HCT116 (cell line): ENCODE measurements at regions not wholly inside any gene's neighbourhood (a gene's known extent, or its start where the extent isn't known, plus 50 kb on each side); places are given as distances from the start of the nearest gene placed in this dataset.

ENCODE experiments used
- ATAC-seq: fragments of 200-7000 bp; cut with Tn5 transposase; 2 replicates; pipeline ENCODE4 v1.9.1; 2020; ENCODE audit warnings: mild to moderate bottlenecking, moderate library complexity
- BruUV-seq: library from RNA; stranded (reverse); fragments of 400-500 nt; replicated peaks from 2 replicates; lab custom pipeline; 2021; lab: Mats Ljungman, UMichigan
- CTCF ChIA-PET: fragments of 300-600 bp; sonication (Branson Sonifier 250); formaldehyde crosslinking; loops from one replicate; lab custom pipeline; 2021; ENCODE audit warnings: antibody characterized with exemption; lab: Charles Lee
- POLR2A ChIA-PET: fragments of 300-600, 350-600 bp; sonication (Branson Sonifier 250); formaldehyde crosslinking; loops from one replicate; lab custom pipeline; 2021; ENCODE audit warnings: antibody characterized with exemption; lab: Charles Lee
- RAD21 ChIA-PET, 2 experiments: fragments of 300-600 bp; sonication (Branson Sonifier 250); formaldehyde crosslinking; loops; one replicate each; lab custom pipeline; 2023; ENCODE audit warnings: low total read pairs in 2 of 2; ENCODE audit not compliant: uncharacterized antibody in 2 of 2, unreplicated experiment in 2 of 2, low non-redundant PET in 1 of 2; lab: Charles Lee
- DNase-seq: peaks from one replicate; pipeline ENCODE4 v3.0.0-alpha.2; 2010; ENCODE audit warnings: low read depth, low spot score
- H2AFZ ChIP-seq: fragments of 200-600 bp; shearing (Covaris generic), sonication (generic); 2 replicates; pipeline ENCODE4 v1.6.1; 2017; ENCODE audit warnings: low read depth, mixed run types, mixed read lengths, antibody characterized with exemption, low read length; ENCODE audit not compliant: poor library complexity, severe bottlenecking
- H3K27ac ChIP-seq: 2 replicates; pipeline ENCODE4 v1.5.1; 2012; ENCODE audit warnings: low read depth, low read length
- H3K27me3 ChIP-seq: fragments of 200-600 bp; sonication (generic); 2 replicates; pipeline ENCODE4 v1.6.1; 2016; ENCODE audit warnings: mixed run types, low read length, mixed read lengths; ENCODE audit not compliant: insufficient read depth
- H3K36me3 ChIP-seq, 2 experiments: fragments of 200-500 bp in 1 of 2; fragments of 200-600 bp in 1 of 2; sonication (Bioruptor generic) in 1 of 2; sonication (generic) in 1 of 2; 2 replicates each; pipeline versions ENCODE4 v1.5.1 to v1.6.1; 2014 to 2016; ENCODE audit warnings: low read length in 2 of 2, inconsistent platforms in 1 of 2, mixed read lengths in 1 of 2, mixed run types in 1 of 2; ENCODE audit not compliant: insufficient read depth in 2 of 2, control insufficient read depth in 1 of 2
- H3K4me1 ChIP-seq, 2 experiments: fragments of 200-600 bp in 1 of 2; sonication (generic) in 1 of 2; 2 replicates each; pipeline versions ENCODE4 v1.5.1 to v1.6.1; 2012 to 2017; ENCODE audit warnings: low read length in 2 of 2, inconsistent platforms in 1 of 2, mild to moderate bottlenecking in 1 of 2, mixed read lengths in 1 of 2, mixed run types in 1 of 2, moderate library complexity in 1 of 2; ENCODE audit not compliant: insufficient read depth in 2 of 2, control insufficient read depth in 1 of 2
- H3K4me2 ChIP-seq: fragments of 200-600 bp; sonication (generic); 2 replicates; pipeline ENCODE4 v1.6.1; 2017; ENCODE audit warnings: mixed run types, low read length, mixed read lengths
- H3K4me3 ChIP-seq, 2 experiments: fragments of 200-600 bp in 1 of 2; sonication (generic) in 1 of 2; replicated peaks in 1 of 2; 2 replicates each; pipeline ENCODE4 v1.5.1; 2011 to 2016; ENCODE audit warnings: low read length in 2 of 2, control low read depth in 1 of 2, low read depth in 1 of 2, mild to moderate bottlenecking in 1 of 2, mixed read lengths in 1 of 2, mixed run types in 1 of 2
- H3K79me2 ChIP-seq: fragments of 200-600 bp; sonication (generic); 2 replicates; pipeline ENCODE4 v1.6.1; 2017; ENCODE audit warnings: mild to moderate bottlenecking, mixed run types, low read length, moderate library complexity, mixed read lengths; ENCODE audit not compliant: insufficient read depth
- H3K9ac ChIP-seq: fragments of 200-600 bp; sonication (generic); 2 replicates; pipeline ENCODE4 v1.6.1; 2016; ENCODE audit warnings: low read length, mixed read lengths
- H3K9me2 ChIP-seq: fragments of 200-600 bp; sonication (generic), shearing (Covaris generic); 2 replicates; pipeline ENCODE4 v1.6.1; 2017; ENCODE audit warnings: mixed run types, mild to moderate bottlenecking, moderate library complexity; ENCODE audit not compliant: insufficient read depth
- H3K9me3 ChIP-seq, 2 experiments: fragments of 200-500 bp in 1 of 2; fragments of 200-600 bp in 1 of 2; sonication (Bioruptor generic) in 1 of 2; sonication (generic) in 1 of 2; 2 replicates each; pipeline ENCODE4 v1.6.1; 2014 to 2017; ENCODE audit warnings: low read length in 2 of 2, mixed read lengths in 2 of 2, inconsistent platforms in 1 of 2, low read depth in 1 of 2, mild to moderate bottlenecking in 1 of 2, mixed run types in 1 of 2, moderate library complexity in 1 of 2; ENCODE audit not compliant: control insufficient read depth in 1 of 2, insufficient read depth in 1 of 2
- H4K20me1 ChIP-seq: fragments of 200-600 bp; sonication (generic), shearing (Covaris generic); 2 replicates; pipeline ENCODE4 v1.6.1; 2017; ENCODE audit warnings: mixed run types, mild to moderate bottlenecking, moderate library complexity; ENCODE audit not compliant: insufficient read depth
- CEBPB ChIP-seq: IDR thresholded peaks from 2 replicates; pipeline ENCODE4 v1.6.1; 2012; ENCODE audit warnings: low read depth
- EZH2phosphoT487 ChIP-seq: fragments of 200-600 bp; IDR thresholded peaks from 2 replicates; pipeline ENCODE4 v1.6.1; 2018; ENCODE audit warnings: antibody characterized with exemption, borderline replicate concordance
- FOSL1 ChIP-seq: IDR thresholded peaks from 2 replicates; pipeline ENCODE4 v1.6.1; 2012; ENCODE audit warnings: low read depth
- JUND ChIP-seq: IDR thresholded peaks from 2 replicates; pipeline ENCODE4 v1.6.1; 2012
- POLR2A ChIP-seq: IDR thresholded peaks from 2 replicates; pipeline ENCODE4 v1.7.0; 2011; ENCODE audit warnings: borderline replicate concordance; ENCODE audit not compliant: insufficient read depth, insufficient read length; ENCODE audit errors: extremely low read depth
- POLR2AphosphoS5 ChIP-seq: IDR thresholded peaks from 2 replicates; pipeline ENCODE4 v1.6.1; 2011; ENCODE audit warnings: mild to moderate bottlenecking, low read depth, low read length, moderate library complexity
- SP1 ChIP-seq: IDR thresholded peaks from 2 replicates; pipeline ENCODE4 v1.6.1; 2012; ENCODE audit warnings: low read depth
- YY1 ChIP-seq: IDR thresholded peaks from 2 replicates; pipeline ENCODE4 v1.6.1; 2011; ENCODE audit warnings: low read length, low read depth, moderate library complexity, mild to moderate bottlenecking; ENCODE audit not compliant: insufficient replicate concordance; ENCODE audit errors: extremely low read depth
- ZFX ChIP-seq: fragments of 450-650 bp; IDR thresholded peaks from 2 replicates; pipeline ENCODE4 v1.6.1; 2017
- intact Hi-C: fragments of 100-400 bp; cut with micrococcal nuclease; formaldehyde crosslinking; loops from 2 replicates; pipeline ENCODE4 v1.10.0; 2022
- TF ChIP-seq, protein P1 (sequence below), 3 experiments: fragments of 200-600 bp in 1 of 3; sonication (generic) in 1 of 3; IDR thresholded peaks in 2 of 3; conservative IDR thresholded peaks in 1 of 3; 2 replicates each; pipeline ENCODE4 v1.5.1; 2012 to 2017; ENCODE audit warnings: low read depth in 2 of 3, low read length in 2 of 3, antibody characterized with exemption in 1 of 3, borderline replicate concordance in 1 of 3, control low read depth in 1 of 3, mild to moderate bottlenecking in 1 of 3, mixed read lengths in 1 of 3, mixed run types in 1 of 3, moderate library complexity in 1 of 3; ENCODE audit not compliant: insufficient read depth in 1 of 3
- TF ChIP-seq, protein P2 (sequence below): IDR thresholded peaks from 2 replicates; pipeline ENCODE4 v1.6.1; 2011; ENCODE audit warnings: mild to moderate bottlenecking, low read length, moderate library complexity; ENCODE audit not compliant: insufficient replicate concordance; ENCODE audit errors: extremely low read depth
- TF ChIP-seq, protein P3 (sequence below): IDR thresholded peaks from 2 replicates; pipeline ENCODE4 v1.6.1; 2012

DNA sequence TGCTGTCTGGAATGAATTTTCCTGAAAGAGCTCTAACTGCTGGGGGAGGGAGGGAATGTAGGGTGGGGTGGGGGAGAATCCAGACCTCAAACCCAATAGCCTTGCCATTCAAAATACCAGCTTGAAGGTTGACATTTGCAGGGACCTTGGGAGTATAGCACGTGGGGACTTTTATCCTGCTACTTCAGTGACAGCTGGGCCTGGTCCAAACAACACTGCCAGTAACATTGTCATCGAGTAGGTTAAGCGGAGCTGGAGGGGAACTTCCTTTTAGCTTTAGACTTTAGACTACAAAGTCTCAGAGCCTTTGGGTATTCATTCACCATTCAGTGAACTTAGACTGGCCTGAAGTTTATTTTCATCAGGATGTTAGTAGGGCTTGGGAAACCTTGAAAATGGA lies 248.7 kb downstream of the MEIS1 start:
- BruUV-seq: no TSS peak
- H3K79me2 ChIP-seq: no peaks in the 10 kb centered on the region
- no peaks in the 10 kb centered on the region for H3K36me3 ChIP-seq
- no peak for ATAC-seq
- no peak overlapping the region for H2AFZ ChIP-seq
- no peak overlapping the region for H3K4me2 ChIP-seq
- no peaks in the 10 kb centered on the region for H3K27me3 ChIP-seq
- no peak overlapping the region for H3K4me3 ChIP-seq
- H3K9me3 ChIP-seq: peaks cover 0 to 3% of the 10 kb centered on the region in 2 experiments; a peak in 1 of 4 replicates
- ChIA-PET RAD21 (no interaction called here), POLR2A (no interaction called here), CTCF (no interaction called here)
- TF ChIP-seq, protein P1, sequence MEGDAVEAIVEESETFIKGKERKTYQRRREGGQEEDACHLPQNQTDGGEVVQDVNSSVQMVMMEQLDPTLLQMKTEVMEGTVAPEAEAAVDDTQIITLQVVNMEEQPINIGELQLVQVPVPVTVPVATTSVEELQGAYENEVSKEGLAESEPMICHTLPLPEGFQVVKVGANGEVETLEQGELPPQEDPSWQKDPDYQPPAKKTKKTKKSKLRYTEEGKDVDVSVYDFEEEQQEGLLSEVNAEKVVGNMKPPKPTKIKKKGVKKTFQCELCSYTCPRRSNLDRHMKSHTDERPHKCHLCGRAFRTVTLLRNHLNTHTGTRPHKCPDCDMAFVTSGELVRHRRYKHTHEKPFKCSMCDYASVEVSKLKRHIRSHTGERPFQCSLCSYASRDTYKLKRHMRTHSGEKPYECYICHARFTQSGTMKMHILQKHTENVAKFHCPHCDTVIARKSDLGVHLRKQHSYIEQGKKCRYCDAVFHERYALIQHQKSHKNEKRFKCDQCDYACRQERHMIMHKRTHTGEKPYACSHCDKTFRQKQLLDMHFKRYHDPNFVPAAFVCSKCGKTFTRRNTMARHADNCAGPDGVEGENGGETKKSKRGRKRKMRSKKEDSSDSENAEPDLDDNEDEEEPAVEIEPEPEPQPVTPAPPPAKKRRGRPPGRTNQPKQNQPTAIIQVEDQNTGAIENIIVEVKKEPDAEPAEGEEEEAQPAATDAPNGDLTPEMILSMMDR (IDR thresholded peaks at IDR 0.05 in 2 of 3, conservative IDR thresholded peaks at IDR 0.05 in 1 of 3; ENCODE audit: borderline replicate concordance in 1 of 3, insufficient read depth in 1 of 3, low read depth in 2 of 3, low read length in 2 of 3): no peak
- no peak for TF ChIP-seq FOSL1
- TF ChIP-seq JUND: no peak
- no peak for TF ChIP-seq ZFX
- TF ChIP-seq POLR2A: no peak
- no peak for TF ChIP-seq YY1
- TF ChIP-seq, protein P2, sequence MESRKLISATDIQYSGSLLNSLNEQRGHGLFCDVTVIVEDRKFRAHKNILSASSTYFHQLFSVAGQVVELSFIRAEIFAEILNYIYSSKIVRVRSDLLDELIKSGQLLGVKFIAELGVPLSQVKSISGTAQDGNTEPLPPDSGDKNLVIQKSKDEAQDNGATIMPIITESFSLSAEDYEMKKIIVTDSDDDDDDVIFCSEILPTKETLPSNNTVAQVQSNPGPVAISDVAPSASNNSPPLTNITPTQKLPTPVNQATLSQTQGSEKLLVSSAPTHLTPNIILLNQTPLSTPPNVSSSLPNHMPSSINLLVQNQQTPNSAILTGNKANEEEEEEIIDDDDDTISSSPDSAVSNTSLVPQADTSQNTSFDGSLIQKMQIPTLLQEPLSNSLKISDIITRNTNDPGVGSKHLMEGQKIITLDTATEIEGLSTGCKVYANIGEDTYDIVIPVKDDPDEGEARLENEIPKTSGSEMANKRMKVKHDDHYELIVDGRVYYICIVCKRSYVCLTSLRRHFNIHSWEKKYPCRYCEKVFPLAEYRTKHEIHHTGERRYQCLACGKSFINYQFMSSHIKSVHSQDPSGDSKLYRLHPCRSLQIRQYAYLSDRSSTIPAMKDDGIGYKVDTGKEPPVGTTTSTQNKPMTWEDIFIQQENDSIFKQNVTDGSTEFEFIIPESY: no peak
- TF ChIP-seq EZH2phosphoT487: no peak
- no peak for TF ChIP-seq SP1
- no peak for TF ChIP-seq POLR2AphosphoS5
- TF ChIP-seq CEBPB: no peak
- TF ChIP-seq, protein P3, sequence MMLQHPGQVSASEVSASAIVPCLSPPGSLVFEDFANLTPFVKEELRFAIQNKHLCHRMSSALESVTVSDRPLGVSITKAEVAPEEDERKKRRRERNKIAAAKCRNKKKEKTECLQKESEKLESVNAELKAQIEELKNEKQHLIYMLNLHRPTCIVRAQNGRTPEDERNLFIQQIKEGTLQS: no peak
- H3K9me2 ChIP-seq: no peaks in the 10 kb centered on the region
- no peak overlapping the region for H3K9ac ChIP-seq
- no peak for DNase-seq
- H3K4me1 ChIP-seq: no peaks in the 10 kb centered on the region
- no peaks in the 10 kb centered on the region for H4K20me1 ChIP-seq
- no peak overlapping the region for H3K27ac ChIP-seq
- intact Hi-C loops: no loop called here
